ENCODE measurements at regions not wholly inside any gene's neighbourhood (a gene's known extent, or its start where the extent isn't known, plus 50 kb on each side); places are given as distances from the start of the nearest gene placed in this dataset.

GRCh38 chr2:64345998-64346397 lies 108.0 kb upstream of the LGALSL start:
- TF ChIP-seq CTCF (IDR thresholded peaks at IDR 0.05) (no peak), EZH2 (IDR thresholded peaks at IDR 0.05; ENCODE audit: borderline replicate concordance, insufficient read depth, low read depth, low read length, poor library complexity, severe bottlenecking) (no peak)

Data from B cell (primary cell).